Thyroid gland (tissue), 4 donors: ENCODE measurements at regions not wholly inside any gene's neighbourhood (a gene's known extent, or its start where the extent isn't known, plus 50 kb on each side); places are given as distances from the start of the nearest gene placed in this dataset.
"Not testable (repeated sequence)": the region's sequence is repeated elsewhere in the genome, so short reads cannot be mapped to it uniquely, and the experiment has no call there.

Experiments
- DNase-seq, 2 donors: peaks; one replicate each; pipeline ENCODE4 v3.0.0-alpha.2; 2019
- H3K27ac ChIP-seq, 3 donors: fragments of 200-600 bp; sonication (generic); 1 replicate in 2 of 3; 2 replicates in 1 of 3; pipeline ENCODE4 v1.5.1; 2016 to 2019; ENCODE audit warnings: mild to moderate bottlenecking in 1 of 3, moderate library complexity in 1 of 3
- H3K27me3 ChIP-seq: fragments of 200-600 bp; sonication (generic); one replicate; pipeline ENCODE4 v1.5.1; 2019
- H3K36me3 ChIP-seq, 2 donors: fragments of 200-600 bp; sonication (generic); one replicate each; pipeline ENCODE4 v1.5.1; 2016 to 2019
- H3K4me1 ChIP-seq, 2 donors: fragments of 200-600 bp; sonication (generic); one replicate each; pipeline ENCODE4 v1.5.1; 2017 to 2019
- H3K4me3 ChIP-seq, 3 donors: fragments of 200-600 bp; sonication (generic); replicated peaks in 1 of 3; 1 replicate in 2 of 3; 2 replicates in 1 of 3; pipeline ENCODE4 v1.5.1; 2016; ENCODE audit warnings: mild to moderate bottlenecking in 1 of 3
- H3K9me3 ChIP-seq: fragments of 200-600 bp; sonication (generic); one replicate; pipeline ENCODE4 v1.5.1; 2017
- POLR2A ChIP-seq, 2 donors: fragments of 450-650 bp; IDR thresholded peaks; one replicate each; pipeline ENCODE4 v1.6.1; 2017; ENCODE audit warnings: antibody characterized with exemption in 2 of 2, mild to moderate bottlenecking in 2 of 2, moderate library complexity in 1 of 2
- WGBS, 2 donors: methylation state at CpG; one replicate each; pipeline ENCODE4 v1.1.5; 2017; 5-methylcytosine and 5-hydroxymethylcytosine counted together
- intact Hi-C: fragments of 100-400 bp; cut with DNase I; formaldehyde crosslinking; loops from one replicate; pipeline ENCODE4 v1.15.1; 2023
- TF ChIP-seq, protein P1 (sequence below), 6 experiments: fragments of 200-600 bp in 3 of 6; fragments of 450-650 bp in 3 of 6; sonication (generic) in 3 of 6; IDR thresholded peaks; one replicate each; pipeline ENCODE4 v1.5.1; 2016 to 2019; ENCODE audit warnings: antibody characterized with exemption in 6 of 6, mild to moderate bottlenecking in 2 of 6, inconsistent platforms in 1 of 6, moderate library complexity in 1 of 6

DNA sequence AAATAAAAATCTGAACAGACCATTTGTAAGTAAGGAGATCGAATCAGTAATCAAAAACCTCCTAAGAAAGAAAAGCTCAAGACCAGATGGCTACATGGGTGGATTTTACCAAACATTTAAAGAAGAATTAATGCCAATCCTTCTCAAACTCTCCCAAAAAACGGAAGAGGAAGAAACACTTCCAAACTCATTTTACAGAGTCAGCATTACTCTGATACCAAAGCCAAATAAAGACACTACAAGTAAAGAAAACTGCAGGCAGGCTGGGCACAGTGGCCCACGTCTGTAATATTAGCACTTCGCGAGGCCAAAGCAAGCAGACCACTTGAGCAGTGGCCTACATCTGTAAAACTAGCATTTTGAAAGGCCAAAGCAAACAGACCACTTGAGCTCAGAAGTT is 159.8 kb downstream of the DPY19L2 start:
- Histone ChIP-seq H3K27me3 (no peaks in the 10 kb centered on the region), H3K27ac (no peak overlapping the region), H3K9me3 (no peaks in the 10 kb centered on the region), H3K36me3 (no peaks in the 10 kb centered on the region), H3K4me1 (no peaks in the 10 kb centered on the region), H3K4me3 (no peak overlapping the region)
- no peak for DNase-seq
- intact Hi-C loops, result no loop called here
- TF ChIP-seq, protein P1, sequence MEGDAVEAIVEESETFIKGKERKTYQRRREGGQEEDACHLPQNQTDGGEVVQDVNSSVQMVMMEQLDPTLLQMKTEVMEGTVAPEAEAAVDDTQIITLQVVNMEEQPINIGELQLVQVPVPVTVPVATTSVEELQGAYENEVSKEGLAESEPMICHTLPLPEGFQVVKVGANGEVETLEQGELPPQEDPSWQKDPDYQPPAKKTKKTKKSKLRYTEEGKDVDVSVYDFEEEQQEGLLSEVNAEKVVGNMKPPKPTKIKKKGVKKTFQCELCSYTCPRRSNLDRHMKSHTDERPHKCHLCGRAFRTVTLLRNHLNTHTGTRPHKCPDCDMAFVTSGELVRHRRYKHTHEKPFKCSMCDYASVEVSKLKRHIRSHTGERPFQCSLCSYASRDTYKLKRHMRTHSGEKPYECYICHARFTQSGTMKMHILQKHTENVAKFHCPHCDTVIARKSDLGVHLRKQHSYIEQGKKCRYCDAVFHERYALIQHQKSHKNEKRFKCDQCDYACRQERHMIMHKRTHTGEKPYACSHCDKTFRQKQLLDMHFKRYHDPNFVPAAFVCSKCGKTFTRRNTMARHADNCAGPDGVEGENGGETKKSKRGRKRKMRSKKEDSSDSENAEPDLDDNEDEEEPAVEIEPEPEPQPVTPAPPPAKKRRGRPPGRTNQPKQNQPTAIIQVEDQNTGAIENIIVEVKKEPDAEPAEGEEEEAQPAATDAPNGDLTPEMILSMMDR (IDR thresholded peaks at IDR 0.05), result no peak
- no peak for TF ChIP-seq POLR2A (IDR thresholded peaks at IDR 0.05)
- 77 to 82% methylated on average over 5 of the region's 5 CpGs for WGBS, 2 donors

DNA sequence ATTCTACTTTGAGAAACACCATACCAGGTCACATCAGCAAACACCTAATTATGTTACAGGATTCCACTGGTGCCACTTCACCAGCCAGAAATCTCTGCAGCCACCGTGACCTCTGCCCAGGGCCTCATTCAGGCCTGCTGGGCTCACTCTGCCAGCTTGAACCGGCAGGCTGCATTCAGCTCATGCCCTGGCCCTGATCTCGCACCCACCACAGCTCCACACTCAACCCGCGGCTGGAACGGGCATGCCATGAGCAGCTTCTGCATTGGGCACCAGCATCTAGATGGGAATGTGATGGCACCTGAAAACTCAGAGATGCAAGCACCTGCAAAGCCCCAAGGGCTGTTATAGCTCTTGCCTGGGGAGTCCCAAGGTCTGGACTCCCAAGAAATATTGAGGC is 168.7 kb downstream of the DPY19L2 start:
- no peaks in the 10 kb centered on the region for H3K36me3 ChIP-seq
- intact Hi-C loops, result no loop called here
- no peak for DNase-seq
- H3K4me1 ChIP-seq, result no peaks in the 10 kb centered on the region
- 90 to 98% methylated on average over 4 to 6 of the region's 6 CpGs for WGBS, 2 donors
- no peaks in the 10 kb centered on the region for H3K27me3 ChIP-seq
- TF ChIP-seq POLR2A (IDR thresholded peaks at IDR 0.05), result no peak
- TF ChIP-seq, protein P1 (IDR thresholded peaks at IDR 0.05), result no peak
- no peak overlapping the region for H3K4me3 ChIP-seq
- no peak overlapping the region for H3K27ac ChIP-seq
- H3K9me3 ChIP-seq, result no peaks in the 10 kb centered on the region

DNA sequence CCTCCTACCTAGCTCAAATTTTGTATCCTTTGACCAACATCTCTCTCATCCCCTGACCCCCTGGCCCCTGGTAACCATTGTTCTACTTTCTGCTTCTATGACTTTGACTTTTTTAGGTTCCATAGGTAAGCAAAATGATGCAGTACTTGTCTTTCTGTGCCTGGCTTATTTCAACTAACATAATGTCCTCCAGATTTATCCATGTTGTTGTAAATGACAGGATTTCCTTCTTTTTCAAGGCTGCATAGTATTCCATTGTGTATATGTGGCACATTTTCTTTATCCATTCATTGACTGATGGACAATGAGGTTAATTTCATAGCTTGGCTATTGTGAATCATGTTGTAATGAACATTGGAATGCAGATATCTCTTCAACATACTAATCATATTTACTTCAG is 170.1 kb downstream of the DPY19L2 start:
- Histone ChIP-seq H3K4me3 (no peak overlapping the region), H3K27me3 (no peaks in the 10 kb centered on the region), H3K27ac (no peak overlapping the region), H3K36me3 (no peaks in the 10 kb centered on the region), H3K4me1 (no peaks in the 10 kb centered on the region), H3K9me3 (no peaks in the 10 kb centered on the region)
- DNase-seq, result no peak
- TF ChIP-seq POLR2A (IDR thresholded peaks at IDR 0.05), result no peak
- TF ChIP-seq, protein P1 (IDR thresholded peaks at IDR 0.05), result no peak
- intact Hi-C loops, result no loop called here

DNA sequence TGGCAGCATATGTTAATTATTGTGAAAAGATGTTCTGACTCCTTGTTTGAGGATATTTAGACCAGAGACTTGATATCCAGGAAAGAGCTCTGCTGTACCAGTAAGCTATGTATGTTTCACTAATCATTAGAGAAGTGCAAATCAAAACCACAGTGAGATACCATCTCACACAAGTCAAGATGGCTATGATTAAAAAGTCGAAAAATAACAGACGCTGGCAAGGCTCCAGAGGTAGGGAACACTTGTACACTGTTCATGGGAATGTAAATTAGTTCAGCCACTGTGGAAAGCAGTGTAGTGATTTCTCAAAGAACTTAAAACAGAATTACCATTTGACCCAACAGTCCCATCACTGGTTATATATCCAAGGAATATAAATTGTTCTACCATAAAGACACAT is 171.6 kb downstream of the DPY19L2 start:
- WGBS, 2 donors, result 45 to 67% methylated on average over 2 of the region's 2 CpGs
- DNase-seq, result no peak
- H3K4me1 ChIP-seq, result no peaks in the 10 kb centered on the region
- no peaks in the 10 kb centered on the region for H3K36me3 ChIP-seq
- no peak overlapping the region for H3K4me3 ChIP-seq
- TF ChIP-seq, protein P1 (IDR thresholded peaks at IDR 0.05), result no peak
- TF ChIP-seq POLR2A (IDR thresholded peaks at IDR 0.05), result no peak
- intact Hi-C loops, result no loop called here
- no peak overlapping the region for H3K27ac ChIP-seq
- H3K27me3 ChIP-seq, result no peaks in the 10 kb centered on the region
- H3K9me3 ChIP-seq, result no peaks in the 10 kb centered on the region

DNA sequence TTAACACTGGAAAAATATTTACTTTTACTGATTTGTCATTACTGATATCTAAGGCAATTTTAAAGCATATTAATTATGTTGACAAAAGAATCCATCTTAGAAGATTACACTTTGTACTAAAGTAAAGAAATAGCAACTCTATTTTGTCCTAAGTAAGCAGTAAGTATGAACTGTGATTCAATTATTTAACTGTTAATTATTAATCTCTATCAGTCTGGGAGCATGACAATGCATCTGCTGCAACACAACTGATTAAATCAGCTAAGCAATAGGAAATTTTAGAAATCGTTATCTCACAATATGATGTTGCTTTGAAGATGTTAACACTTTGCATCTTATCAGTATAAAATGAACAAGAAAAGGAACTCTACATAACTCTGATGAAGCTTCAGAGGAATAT is 172.3 kb downstream of the DPY19L2 start:
- H3K4me1 ChIP-seq, result no peaks in the 10 kb centered on the region
- no peak for DNase-seq
- WGBS, 2 donors, result 83% methylated on average over 1 of the region's 1 CpG

DNA sequence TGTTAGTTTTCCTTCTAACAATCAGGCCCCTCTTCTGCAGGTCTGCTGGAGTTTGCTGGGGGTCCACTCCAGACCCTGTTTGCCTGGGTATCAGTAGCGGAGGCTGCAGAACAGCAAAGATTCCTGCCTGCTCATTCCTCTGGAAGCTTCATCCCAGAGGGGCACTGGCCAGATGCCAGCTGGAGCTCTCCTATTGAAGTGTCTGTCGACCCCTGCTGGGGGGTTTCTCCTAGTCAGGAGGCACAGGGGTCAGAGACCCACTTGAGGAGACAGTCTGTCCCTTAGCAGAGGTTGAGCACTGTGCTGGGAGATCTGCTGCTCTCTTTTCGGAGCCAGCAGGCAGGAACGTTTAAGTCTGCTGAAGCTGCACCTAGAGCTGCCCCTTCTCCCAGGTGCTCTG is 174.9 kb downstream of the DPY19L2 start:
- H3K4me1 ChIP-seq, intact Hi-C loops: not testable (repeated sequence)
- 58 to 78% methylated on average over 3 to 4 of the region's 4 CpGs for WGBS, 2 donors

More for the DNA sequence above, 172.3 kb downstream of the DPY19L2 start:
- Histone ChIP-seq H3K36me3 (no peaks in the 10 kb centered on the region), H3K27ac (no peak overlapping the region), H3K4me3 (no peak overlapping the region), H3K9me3 (no peaks in the 10 kb centered on the region), H3K27me3 (no peaks in the 10 kb centered on the region)
- TF ChIP-seq POLR2A (IDR thresholded peaks at IDR 0.05), result no peak
- TF ChIP-seq, protein P1 (IDR thresholded peaks at IDR 0.05), result no peak
- intact Hi-C loops, result no loop called here

More for the DNA sequence above, 174.9 kb downstream of the DPY19L2 start:
- not testable (repeated sequence) for H3K27me3 ChIP-seq, H3K4me3 ChIP-seq, H3K9me3 ChIP-seq, H3K36me3 ChIP-seq, H3K27ac ChIP-seq
- DNase-seq, result peak in 1 of 2 donors; percentile 11
